NCI-H1694 (cell line): ENCODE measurements at regions not wholly inside any gene's neighbourhood (a gene's known extent, or its start where the extent isn't known, plus 50 kb on each side); places are given as distances from the start of the nearest gene placed in this dataset.

Source experiments
- DNase-seq: peaks from one replicate; lab custom pipeline; 2025; lab: John Stamatoyannopoulos, UW

GRCh38 chr22:49136816-49137180 lies 690.9 kb downstream of the BRD1 start:
- no peak for DNase-seq

GRCh38 chr22:49136041-49136815 lies 691.4 kb downstream of the BRD1 start:
- DNase-seq, result no peak

DNA sequence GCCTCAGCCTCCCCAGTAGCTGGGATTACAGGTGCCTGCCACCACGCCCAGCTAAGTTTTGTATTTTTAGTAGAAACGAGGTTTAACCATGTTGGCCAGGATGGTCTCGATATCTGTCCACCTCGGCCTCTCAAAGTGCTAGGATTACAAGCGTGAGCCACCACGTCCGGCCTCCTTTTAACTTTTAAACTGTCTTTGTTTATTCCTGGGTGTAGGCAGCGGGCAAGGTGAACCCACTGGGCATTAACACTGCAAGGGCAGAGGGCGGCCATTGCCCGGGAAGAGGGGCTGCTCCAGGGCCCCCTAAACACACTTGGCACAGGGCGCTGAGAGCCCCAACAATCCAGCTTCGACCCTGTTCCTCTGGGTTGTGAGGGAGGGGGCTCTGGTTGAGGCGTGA lies 693.6 kb downstream of the BRD1 start:
- no peak for DNase-seq

DNA sequence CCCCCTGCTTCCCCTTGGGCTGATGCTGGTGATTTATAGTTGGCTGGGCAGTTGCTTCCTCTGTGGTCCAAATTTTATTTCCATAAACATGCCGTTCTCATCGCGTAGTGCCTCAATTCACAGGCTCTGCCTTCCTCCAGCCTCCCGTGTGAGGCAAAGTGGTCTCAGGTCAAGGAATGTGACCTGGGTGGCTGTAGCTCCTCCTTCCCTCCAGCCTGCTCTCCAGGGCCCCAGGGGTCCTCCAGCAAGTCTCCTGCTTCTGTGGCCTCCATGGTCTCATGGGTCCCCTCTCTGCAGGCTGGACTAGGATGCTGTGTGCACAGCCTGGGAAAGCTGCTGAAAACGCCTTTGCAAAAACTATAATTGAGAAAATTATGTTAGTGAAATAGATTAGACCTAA lies 694.1 kb downstream of the BRD1 start:
- DNase-seq, result no peak

GRCh38 chr22:49132009-49132408 lies 695.7 kb downstream of the BRD1 start:
- no peak for DNase-seq

GRCh38 chr22:49129736-49130135 lies 697.9 kb downstream of the BRD1 start:
- no peak for DNase-seq

- DNase-seq, result no peak
Observed at GRCh38 chr22:49128874-49129273, 698.8 kb downstream of the BRD1 start.

- DNase-seq, result no peak
Observed at GRCh38 chr22:49124608-49125007, 703.1 kb downstream of the BRD1 start.

DNA sequence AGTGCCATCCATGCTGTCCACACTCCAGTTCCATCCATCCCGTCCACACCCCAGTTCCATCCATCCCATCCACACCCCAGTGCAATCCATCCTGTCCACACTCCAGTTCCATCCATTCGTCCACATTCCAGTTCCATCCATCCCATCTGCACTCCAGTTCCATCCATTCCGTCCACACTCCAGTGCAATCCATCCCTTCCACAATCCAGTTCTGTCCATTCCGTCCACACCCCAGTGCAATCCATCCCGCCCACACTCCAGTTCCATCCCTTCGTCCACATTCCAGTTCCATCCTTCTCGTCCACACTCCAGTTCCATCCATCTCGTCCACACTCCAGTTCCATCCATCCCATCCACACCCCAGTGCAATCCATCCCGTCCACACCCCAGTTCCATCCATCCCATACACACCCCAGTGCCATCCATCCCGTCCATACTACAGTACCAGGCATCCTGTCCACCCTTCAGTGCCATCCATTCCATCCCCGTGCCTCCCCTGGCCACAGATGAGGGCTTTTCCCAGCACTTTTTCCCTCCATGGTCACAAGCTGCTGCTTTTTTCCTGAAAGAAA lies 704.0 kb downstream of the BRD1 start:
- DNase-seq, result no peak

GRCh38 chr22:49119551-49119952 lies 708.1 kb downstream of the BRD1 start:
- DNase-seq, result no peak

- no peak for DNase-seq
Observed at GRCh38 chr22:49118065-49118464, 709.6 kb downstream of the BRD1 start.

- no peak for DNase-seq
Observed at GRCh38 chr22:49117486-49117885, 710.2 kb downstream of the BRD1 start.

GRCh38 chr22:49116486-49117120 lies 711.1 kb downstream of the BRD1 start:
- DNase-seq, result no peak

GRCh38 chr22:49116021-49116420 lies 711.7 kb downstream of the BRD1 start:
- DNase-seq, result no peak

DNA sequence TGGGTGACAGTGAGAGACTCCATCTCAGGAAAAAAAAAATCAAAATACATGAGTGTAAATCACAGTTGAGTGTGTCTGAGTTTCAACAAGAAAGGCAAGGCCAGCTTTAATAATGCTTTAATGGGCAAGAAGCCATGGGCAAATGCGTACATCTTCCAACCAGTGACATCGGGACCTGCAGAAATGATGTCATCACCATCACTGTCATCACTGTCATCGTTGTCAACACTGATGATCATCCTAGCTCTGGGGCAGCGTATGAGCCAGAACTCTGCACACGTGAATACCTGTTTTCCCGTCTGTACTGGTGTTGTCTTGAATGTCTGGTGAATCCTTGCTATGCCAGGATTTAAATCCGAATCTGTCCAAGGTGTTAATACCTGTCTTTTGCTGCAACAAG lies 712.5 kb downstream of the BRD1 start:
- DNase-seq, result no peak

DNA sequence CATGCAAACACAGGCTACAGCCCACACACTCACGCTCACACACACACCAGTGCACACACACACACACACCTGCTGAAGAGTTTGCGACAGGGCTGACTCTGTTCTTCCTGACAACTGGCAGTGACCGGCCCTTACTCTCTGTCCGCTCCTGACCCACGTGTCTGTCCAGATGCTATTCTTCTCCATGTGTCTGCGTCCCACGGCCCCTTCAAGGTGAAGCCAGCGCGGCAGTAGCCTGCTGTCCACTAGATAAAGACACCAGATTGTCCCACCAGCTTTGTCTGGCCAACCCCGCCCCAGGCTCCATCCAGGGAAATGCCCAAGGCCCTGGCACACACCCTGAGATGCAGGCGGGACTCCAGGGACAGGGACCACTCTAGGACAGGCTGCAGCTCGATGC lies 713.9 kb downstream of the BRD1 start:
- DNase-seq, result no peak

- no peak for DNase-seq
Observed at GRCh38 chr22:49112661-49113626, 714.7 kb downstream of the BRD1 start.

DNA sequence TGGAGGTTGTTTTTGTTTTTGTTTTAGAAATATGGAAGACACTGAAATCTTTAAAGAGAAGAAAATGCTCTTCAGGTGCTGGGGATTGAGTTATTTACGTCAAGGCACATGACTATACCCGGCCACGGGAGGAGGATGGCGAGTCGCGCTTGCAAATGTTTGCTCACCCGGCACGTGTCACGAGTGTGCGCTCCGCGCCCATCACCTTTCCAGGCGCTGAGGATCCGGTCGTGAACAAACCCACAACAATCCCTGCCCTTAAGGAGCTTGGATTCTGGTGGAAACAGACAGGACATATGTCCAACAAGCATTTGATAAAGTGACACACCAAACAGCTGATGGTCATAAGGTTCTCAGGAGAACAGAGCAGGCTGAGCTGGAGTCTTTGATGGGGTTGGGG lies 715.5 kb downstream of the BRD1 start:
- DNase-seq, result no peak

DNA sequence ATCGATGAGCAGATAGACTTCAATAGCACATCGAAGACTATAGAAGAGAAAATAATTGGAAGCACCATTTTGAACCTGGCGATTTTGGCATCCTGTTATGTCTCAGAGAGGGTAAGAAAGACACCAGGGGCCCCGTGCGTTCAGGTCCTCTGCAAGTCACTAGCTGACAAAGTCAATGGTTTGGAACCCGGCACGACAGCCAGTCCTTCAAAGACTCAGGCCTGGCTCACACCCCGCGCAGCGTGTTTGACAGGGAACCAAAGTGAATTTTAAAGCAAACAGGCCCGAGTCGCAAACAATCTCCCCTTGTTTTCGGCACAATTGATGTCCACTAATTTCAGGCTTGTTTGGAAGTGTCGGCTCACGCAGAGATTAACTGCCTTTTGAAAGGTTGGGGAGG lies 716.6 kb downstream of the BRD1 start:
- no peak for DNase-seq

DNA sequence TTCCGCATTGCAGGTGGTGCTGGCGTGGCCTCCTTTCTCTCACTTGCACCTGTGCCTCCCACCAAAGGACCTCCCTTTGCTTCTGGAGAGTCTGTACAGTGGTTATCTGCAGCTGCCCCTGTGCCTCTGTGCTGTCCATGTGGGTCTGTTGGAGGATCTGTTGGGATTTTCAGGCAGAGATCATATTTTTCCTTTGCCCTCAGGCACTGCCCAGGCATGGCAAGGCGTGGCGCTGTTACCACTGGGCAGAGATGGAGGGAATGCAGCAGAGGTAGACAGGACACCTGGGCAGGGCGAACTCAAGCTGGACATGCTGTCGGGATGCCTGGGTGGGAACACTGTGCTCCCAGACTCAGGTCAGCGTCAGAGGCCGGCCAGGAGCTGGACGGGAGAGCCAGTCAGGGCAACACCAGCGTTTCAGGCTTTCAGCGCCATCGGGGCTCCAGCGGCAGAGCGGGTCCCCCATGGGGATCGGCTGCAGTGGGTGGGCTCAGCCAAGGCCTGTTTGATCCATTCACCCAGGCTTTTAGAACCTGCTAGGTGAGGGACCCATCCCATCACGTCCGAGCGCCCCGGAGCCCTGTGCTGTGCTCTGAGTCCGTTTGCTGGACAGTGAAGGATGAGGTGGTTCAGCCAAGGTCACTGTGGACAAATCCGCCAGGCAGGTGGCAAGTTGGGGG lies 718.9 kb downstream of the BRD1 start:
- DNase-seq, result no peak

DNA sequence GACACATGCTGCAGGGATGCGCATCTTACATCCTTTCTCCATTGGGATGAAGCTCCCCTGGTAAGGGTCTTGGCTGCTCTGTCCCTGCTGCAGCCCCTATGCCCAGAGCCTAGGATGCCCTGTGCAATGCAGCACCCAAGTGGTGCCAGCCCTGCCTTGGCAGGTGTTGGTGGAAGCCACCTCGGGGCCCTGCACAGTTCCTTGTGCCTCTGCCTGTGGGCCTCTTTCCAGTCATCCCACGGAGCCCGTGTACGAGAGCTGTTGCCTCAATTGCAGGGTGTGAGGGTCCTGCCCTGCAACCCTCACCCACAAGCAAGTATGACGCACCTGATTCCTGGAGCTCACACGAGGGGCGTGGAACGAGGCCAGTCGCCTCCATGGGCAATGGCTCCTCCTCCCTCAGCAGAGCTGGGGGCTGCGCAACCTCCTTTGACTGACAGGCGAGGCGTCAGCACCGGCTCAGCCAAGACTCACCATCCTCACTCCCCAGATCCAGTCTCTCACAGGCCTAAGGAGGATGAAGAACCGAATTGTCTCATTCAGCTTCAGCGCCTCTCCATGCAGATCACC lies 719.6 kb downstream of the BRD1 start:
- DNase-seq, result no peak
